K562 (cell line): ENCODE measurements at regions not wholly inside any gene's neighbourhood (a gene's known extent, or its start where the extent isn't known, plus 50 kb on each side); places are given as distances from the start of the nearest gene placed in this dataset.

Source experiments
- AFF1 ChIP-seq, 2 experiments: fragments of 450-650 bp; IDR thresholded peaks; 2 replicates each; pipeline ENCODE4 v1.6.1; 2018; ENCODE audit warnings: mild to moderate bottlenecking in 2 of 2, low read depth in 1 of 2; ENCODE audit not compliant: partially characterized antibody in 2 of 2
- CUX1 ChIP-seq: fragments of 200-800 bp; sonication (Bioruptor generic); IDR thresholded peaks from 2 replicates; pipeline ENCODE4 v1.6.1; 2016; ENCODE audit warnings: missing genetic modification characterization, missing compliant biosample characterization
- FIP1L1 ChIP-seq: fragments of 200-400 bp; formaldehyde crosslinking; IDR thresholded peaks from 2 replicates; pipeline ENCODE4 v1.6.1; 2018; ENCODE audit warnings: mild to moderate bottlenecking, low read depth, low read length; ENCODE audit not compliant: poor library complexity, severe bottlenecking
- FOXJ3 ChIP-seq: sonication (generic); formaldehyde crosslinking; IDR thresholded peaks from 2 replicates; pipeline ENCODE4 v1.4.0; 2020; ENCODE audit warnings: mild to moderate bottlenecking, missing genetic modification reagents
- HBP1 ChIP-seq: fragments of 450-650 bp; formaldehyde crosslinking; IDR thresholded peaks from 2 replicates; pipeline ENCODE4 v1.4.0; 2022; ENCODE audit warnings: missing genetic modification characterization
- L3MBTL2 ChIP-seq: fragments of 450-650 bp; IDR thresholded peaks from 2 replicates; pipeline ENCODE4 v1.6.1; 2016; ENCODE audit warnings: mild to moderate bottlenecking, moderate library complexity
- MAX ChIP-seq: sonication (generic); formaldehyde crosslinking; IDR thresholded peaks from 2 replicates; pipeline ENCODE4 v1.9.0; 2022; ENCODE audit warnings: mild to moderate bottlenecking, missing genetic modification reagents
- STAG1 ChIP-seq: sonication (generic); formaldehyde crosslinking; IDR thresholded peaks from 2 replicates; pipeline ENCODE4 v1.5.0; 2020; ENCODE audit warnings: missing genetic modification reagents, borderline replicate concordance
- TAF7 ChIP-seq: fragments of 450-650 bp; IDR thresholded peaks from 2 replicates; pipeline ENCODE4 v1.6.1; 2016; ENCODE audit warnings: missing genetic modification characterization, missing compliant biosample characterization
- ZNF609 ChIP-seq: sonication (generic); formaldehyde crosslinking; IDR thresholded peaks from 2 replicates; pipeline ENCODE4 v1.8.1; 2023; ENCODE audit warnings: missing genetic modification reagents, mild to moderate bottlenecking, borderline replicate concordance

GRCh38 chr20:53652859-53653517, 59.3 kb upstream of the ZNF217 start (continued):
- no peak for TF ChIP-seq TAF7 (tag)
- TF ChIP-seq MAX, result no peak
- TF ChIP-seq L3MBTL2, result 0 out of 2 replicates have a peak, but pooled peaks have one; percentile 15
- no peak for TF ChIP-seq HBP1 (CRISPR knock-in tag)
- TF ChIP-seq FIP1L1, result no peak
- TF ChIP-seq ZNF609 (CRISPR knock-in tag), result no peak
- TF ChIP-seq STAG1, result no peak
- no peak for TF ChIP-seq FOXJ3 (CRISPR knock-in tag)
- 0 out of 2 replicates have a peak, but pooled peaks have one; percentile 26 for TF ChIP-seq CUX1 (CRISPR knock-in tag)
- no peak for TF ChIP-seq AFF1 (IDR thresholded peaks at IDR 0.05; ENCODE audit: low read depth in 1 of 2, partially characterized antibody in 2 of 2)
